GM18498 (cell line): ENCODE measurements at regions not wholly inside any gene's neighbourhood (a gene's known extent, or its start where the extent isn't known, plus 50 kb on each side); places are given as distances from the start of the nearest gene placed in this dataset.

Experiments
- ATAC-seq: cut with Tn5 transposase; IDR thresholded peaks from one replicate; pipeline ENCODE4 v1.9.1; 2021; ENCODE audit warnings: mild to moderate bottlenecking, moderate library complexity; ENCODE audit not compliant: unreplicated experiment

DNA sequence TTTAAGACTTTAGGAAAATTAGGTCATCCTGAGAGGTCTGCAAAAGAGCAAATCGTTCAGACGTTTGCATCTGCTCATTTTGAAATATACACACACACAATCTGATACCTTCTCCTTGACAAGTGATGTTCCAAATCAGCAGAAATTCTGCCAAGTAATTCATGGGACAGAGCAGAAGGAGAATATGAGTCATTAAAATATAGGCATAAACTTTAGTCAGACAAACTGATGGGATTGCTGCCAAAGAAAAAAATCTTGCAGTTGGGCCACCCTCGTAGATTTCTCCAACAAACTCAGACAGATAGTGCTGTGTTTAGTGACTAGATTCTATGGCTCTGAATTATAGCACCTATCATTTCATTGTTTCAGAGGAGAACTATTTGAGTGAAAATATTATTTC, 336.3 kb downstream of the NYAP2 start:
- ATAC-seq, result no peak

GRCh38 chr2:225725726-225726125, 326.2 kb downstream of the NYAP2 start:
- no peak for ATAC-seq
